HG03378 (cell line): ENCODE measurements at regions not wholly inside any gene's neighbourhood (a gene's known extent, or its start where the extent isn't known, plus 50 kb on each side); places are given as distances from the start of the nearest gene placed in this dataset.
"Not testable (repeated sequence)": the region's sequence is repeated elsewhere in the genome, so short reads cannot be mapped to it uniquely, and the experiment has no call there.

ENCODE experiments used
- ATAC-seq: cut with Tn5 transposase; IDR thresholded peaks from one replicate; pipeline ENCODE4 v1.9.1; 2021; ENCODE audit warnings: mild to moderate bottlenecking, moderate library complexity; ENCODE audit not compliant: unreplicated experiment

- no peak for ATAC-seq
These were observed 193.7 kb downstream of the IZUMO3 start for GRCh38 chr9:24351973-24352372.

GRCh38 chr9:24351258-24351657, 194.4 kb downstream of the IZUMO3 start:
- no peak for ATAC-seq

DNA sequence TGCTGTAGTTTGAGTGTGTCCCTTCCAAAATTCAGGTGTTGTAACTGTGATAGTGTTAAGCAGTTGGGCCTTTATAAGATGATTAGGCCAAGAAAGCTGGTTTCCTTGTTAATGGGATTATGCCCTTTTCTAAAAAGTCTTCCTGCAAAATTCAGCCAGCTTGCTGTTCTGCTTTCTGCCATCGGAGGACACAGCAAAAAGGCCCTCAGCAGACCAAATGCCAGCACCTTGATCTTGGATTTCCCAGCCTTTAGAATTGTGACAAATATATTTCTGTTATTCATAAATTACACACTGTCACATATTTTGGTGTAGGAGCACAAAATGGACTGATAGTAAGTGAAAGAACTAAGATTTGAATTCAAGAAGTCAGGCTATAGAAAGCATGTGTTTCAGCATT, 203.2 kb downstream of the IZUMO3 start:
- no peak for ATAC-seq

- no peak for ATAC-seq
These were observed 212.1 kb downstream of the IZUMO3 start for GRCh38 chr9:24333629-24334028.

DNA sequence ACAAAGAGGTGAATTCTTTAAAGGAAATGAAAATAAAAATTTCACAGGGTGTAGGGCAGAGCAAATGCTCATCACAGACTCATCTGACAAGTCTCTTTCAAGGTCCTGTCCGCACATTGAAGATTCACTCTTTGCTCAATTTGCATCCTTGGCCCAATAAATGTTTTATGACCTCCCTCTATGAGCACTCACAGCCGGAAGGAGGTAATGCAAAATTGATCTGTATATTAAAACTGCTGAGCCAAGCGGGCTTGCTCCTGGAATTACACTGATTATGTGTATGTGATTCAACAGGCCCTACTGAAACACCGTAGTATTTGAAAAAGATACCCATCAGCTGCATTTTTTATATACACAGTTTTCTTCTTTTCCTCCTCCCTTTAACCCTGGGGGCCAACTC, 246.8 kb downstream of the IZUMO3 start:
- ATAC-seq = no peak

- no peak for ATAC-seq
These were observed 247.8 kb downstream of the IZUMO3 start for GRCh38 chr9:24297931-24298330.

GRCh38 chr9:24296124-24296523, 249.6 kb downstream of the IZUMO3 start:
- no peak for ATAC-seq

DNA sequence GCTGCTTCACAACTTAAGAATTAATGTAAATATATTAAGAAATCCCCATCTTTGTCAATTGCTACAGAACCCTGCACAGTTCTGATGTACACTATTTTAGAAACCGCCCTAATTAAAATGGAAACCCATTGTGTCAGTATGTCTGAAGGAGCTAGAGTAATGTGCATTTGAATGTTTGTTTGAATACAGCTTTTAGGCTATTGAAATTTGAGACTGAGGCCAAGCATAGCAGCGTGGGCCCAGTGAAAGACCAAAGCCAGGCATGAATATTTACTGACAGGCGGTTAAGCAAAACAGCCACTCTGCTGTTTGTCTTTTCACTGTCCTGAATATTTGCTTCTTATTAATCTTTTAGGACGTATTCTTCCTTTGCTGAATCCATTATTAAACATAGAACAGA, 252.3 kb downstream of the IZUMO3 start:
- ATAC-seq = no peak

GRCh38 chr9:24286761-24287160, 258.9 kb downstream of the IZUMO3 start:
- no peak for ATAC-seq

DNA sequence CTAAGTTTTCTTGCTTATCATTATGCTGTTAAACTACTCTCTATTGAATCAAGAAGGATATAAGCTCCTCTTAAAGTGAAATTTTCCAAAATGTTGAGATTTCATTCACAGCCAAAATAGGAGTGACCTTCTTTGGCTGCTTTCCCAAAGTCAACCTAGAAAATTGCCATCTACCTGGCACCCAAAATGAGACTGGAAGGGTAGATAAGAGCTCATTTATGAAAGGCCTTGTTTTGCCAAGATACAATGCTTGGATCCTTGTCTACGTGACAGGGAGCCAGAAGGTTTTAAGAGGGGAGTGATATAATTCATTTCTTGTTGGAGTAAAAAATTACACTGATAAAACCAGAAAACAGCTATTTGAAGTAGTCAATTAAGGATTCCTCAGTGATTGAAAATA, 287.1 kb downstream of the IZUMO3 start:
- ATAC-seq = no peak

GRCh38 chr9:24257726-24258125, 288.0 kb downstream of the IZUMO3 start:
- no peak for ATAC-seq

DNA sequence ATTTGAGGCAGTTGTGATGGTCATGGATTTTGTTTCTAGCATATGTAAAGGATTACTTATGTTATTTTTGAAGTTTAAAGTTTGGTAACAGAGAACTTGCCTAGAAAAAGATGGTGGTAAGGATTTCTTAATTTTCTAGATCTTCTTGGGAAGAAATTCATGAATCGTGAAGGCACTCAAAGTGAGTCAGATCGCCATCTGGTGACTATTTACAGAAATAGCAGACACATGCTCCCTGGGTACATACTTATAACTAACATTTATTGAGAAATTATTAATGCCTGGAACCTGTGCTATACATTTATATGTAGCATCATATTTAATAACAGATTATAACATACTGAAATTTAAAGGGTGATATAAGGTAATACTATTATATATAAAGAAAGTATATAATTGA, 299.7 kb downstream of the IZUMO3 start:
- ATAC-seq = no peak

DNA sequence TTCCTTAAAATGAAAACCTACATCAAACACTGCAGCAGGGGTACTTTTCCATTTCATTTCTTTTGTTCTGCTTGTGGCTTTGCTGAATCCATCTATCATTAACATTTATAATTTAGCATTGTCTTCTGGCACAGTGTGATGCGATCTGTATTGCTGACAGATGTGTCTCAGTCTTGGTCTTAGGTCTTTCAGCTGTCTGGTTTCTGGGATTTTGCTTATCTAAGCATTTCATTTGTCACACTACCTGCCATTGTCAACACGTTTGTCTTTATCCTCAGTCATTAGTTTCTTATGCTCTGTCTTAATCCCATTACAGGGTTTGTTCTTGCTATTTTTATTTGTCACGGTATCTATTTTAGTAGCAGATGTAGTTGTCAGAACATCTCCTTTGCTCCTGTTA, 303.1 kb downstream of the IZUMO3 start:
- ATAC-seq = no peak

- ATAC-seq = no peak
These were observed 327.0 kb downstream of the IZUMO3 start for GRCh38 chr9:24218656-24219055.

DNA sequence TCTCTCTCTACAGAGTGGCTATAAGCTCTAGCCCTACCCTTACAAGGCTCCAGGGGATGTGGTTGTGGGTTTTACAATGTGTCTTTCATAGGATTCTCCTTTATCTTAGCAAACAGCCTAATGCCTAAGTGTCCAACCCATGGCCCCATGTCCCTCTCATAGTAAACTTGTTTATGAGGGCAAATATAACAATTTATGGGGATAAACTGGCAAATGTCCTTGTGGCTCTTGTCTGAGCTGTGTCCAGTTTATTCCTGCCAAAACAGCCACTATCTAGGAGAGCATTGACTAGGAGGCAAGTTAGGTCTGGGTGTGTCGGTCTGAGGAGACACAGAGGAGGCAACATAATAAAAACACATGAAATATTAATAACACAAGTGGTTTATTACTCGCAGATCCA, 335.1 kb downstream of the IZUMO3 start:
- no peak for ATAC-seq

- no peak for ATAC-seq
These were observed 355.7 kb downstream of the IZUMO3 start for GRCh38 chr9:24189986-24190385.

DNA sequence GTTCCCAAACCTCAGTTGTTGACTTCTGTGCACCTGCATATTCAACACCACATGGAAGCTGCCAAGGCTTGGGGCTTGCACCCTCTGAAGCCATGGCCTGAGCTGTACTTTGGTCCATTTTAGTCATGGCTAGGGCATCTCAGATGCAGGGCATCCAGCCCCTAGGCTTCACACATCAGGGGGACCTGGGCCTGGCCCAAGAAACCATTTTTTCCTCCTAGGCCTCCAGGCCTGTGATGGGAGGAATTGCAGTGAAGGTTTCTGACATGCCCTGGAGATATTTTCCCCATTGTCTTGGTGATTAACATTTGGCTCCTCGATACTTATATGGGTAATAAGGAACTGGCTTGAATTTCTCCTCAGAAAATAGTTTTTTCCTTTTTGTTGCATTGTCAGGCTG, 354.5 kb upstream of the ELAVL2 start:
- not testable (repeated sequence) for ATAC-seq

- no peak for ATAC-seq
These were observed 318.8 kb upstream of the ELAVL2 start for GRCh38 chr9:24144796-24145195.

GRCh38 chr9:24135072-24135471, 309.0 kb upstream of the ELAVL2 start:
- ATAC-seq = not testable (repeated sequence)

GRCh38 chr9:24132244-24132643, 306.2 kb upstream of the ELAVL2 start:
- no peak for ATAC-seq

GRCh38 chr9:24127519-24127918, 301.5 kb upstream of the ELAVL2 start:
- ATAC-seq = no peak

- no peak for ATAC-seq
These were observed 292.1 kb upstream of the ELAVL2 start for GRCh38 chr9:24118190-24118589.

DNA sequence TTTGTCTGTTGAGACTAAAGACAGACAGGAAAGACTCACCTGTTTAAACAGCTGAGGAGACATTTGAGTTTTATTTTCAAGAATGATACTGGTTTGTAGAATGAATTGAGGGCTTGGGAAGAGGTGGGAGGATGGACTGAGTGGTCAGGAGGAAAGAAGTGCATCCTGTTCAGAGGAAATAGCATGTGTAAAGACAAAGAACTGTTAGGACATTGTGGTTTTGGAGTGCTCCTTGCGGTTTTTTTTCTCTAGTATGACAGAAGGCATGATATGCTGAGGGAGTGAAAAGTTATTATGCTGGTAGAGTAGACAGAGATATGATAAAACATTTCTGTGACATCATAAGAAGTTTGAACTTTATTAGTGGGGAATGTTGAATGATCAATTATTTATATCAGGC, 270.7 kb upstream of the ELAVL2 start:
- no peak for ATAC-seq

DNA sequence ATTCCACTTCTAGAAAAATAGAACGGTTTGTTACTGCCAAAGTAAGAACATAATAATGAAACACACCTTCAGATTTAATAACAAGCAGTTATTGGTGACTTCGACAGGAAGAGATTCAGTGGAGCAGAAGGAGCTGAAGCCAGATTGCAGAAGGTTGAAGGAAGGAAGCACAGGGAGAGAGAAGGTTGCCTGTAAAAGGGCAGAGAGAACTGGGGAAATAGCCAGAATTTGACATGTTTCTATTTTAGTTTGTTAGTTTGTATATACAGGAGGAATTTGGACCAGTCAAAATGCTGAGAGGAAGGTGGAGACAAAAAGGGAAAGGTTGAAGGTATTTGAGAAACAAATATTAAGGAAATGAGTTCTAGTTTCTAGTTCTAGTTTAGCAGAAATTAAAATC, 269.2 kb upstream of the ELAVL2 start:
- ATAC-seq = no peak
